Vagina (tissue), 2 donors: ENCODE measurements at regions not wholly inside any gene's neighbourhood (a gene's known extent, or its start where the extent isn't known, plus 50 kb on each side); places are given as distances from the start of the nearest gene placed in this dataset.

Experiments used
- POLR2A ChIP-seq, 2 donors: fragments of 450-650 bp; IDR thresholded peaks; one replicate each; pipeline ENCODE4 v1.6.1; 2017; ENCODE audit warnings: antibody characterized with exemption in 2 of 2, mild to moderate bottlenecking in 2 of 2, moderate library complexity in 2 of 2
- TF ChIP-seq, protein P1 (sequence below), 3 experiments: fragments of 450-650 bp in 2 of 3; fragments of 200-600 bp in 1 of 3; sonication (generic) in 1 of 3; IDR thresholded peaks; one replicate each; pipeline ENCODE4 v1.5.1; 2017 to 2019; ENCODE audit warnings: antibody characterized with exemption in 3 of 3, mild to moderate bottlenecking in 2 of 3, moderate library complexity in 2 of 3

DNA sequence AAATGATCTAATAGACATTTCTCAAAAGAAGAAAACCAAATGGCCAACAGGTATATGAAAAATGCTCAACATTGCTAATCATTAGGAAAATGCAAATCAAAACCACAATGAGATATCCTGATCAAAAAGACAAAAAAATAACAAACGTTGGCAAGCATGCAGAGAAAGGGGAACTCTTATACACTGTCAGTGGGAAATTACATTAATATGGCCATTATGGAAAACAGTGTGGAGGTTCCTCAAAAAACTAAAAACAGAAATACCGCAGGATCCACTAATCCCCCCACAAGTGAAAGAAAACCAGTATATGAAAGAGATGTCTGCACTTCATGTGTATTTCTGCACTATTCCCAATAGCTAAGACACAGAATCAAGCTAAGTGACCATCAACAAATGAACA lies 57.7 kb upstream of the CTIF start:
- TF ChIP-seq, protein P1, sequence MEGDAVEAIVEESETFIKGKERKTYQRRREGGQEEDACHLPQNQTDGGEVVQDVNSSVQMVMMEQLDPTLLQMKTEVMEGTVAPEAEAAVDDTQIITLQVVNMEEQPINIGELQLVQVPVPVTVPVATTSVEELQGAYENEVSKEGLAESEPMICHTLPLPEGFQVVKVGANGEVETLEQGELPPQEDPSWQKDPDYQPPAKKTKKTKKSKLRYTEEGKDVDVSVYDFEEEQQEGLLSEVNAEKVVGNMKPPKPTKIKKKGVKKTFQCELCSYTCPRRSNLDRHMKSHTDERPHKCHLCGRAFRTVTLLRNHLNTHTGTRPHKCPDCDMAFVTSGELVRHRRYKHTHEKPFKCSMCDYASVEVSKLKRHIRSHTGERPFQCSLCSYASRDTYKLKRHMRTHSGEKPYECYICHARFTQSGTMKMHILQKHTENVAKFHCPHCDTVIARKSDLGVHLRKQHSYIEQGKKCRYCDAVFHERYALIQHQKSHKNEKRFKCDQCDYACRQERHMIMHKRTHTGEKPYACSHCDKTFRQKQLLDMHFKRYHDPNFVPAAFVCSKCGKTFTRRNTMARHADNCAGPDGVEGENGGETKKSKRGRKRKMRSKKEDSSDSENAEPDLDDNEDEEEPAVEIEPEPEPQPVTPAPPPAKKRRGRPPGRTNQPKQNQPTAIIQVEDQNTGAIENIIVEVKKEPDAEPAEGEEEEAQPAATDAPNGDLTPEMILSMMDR (IDR thresholded peaks at IDR 0.05), result no peak
- no peak for TF ChIP-seq POLR2A (IDR thresholded peaks at IDR 0.05)
